GM13976 (cell line): ENCODE measurements at regions not wholly inside any gene's neighbourhood (a gene's known extent, or its start where the extent isn't known, plus 50 kb on each side); places are given as distances from the start of the nearest gene placed in this dataset.

Experiments
- DNase-seq: peaks from one replicate; pipeline ENCODE4 v3.0.0; 2012; ENCODE audit warnings: low spot score
- CTCF ChIP-seq: IDR thresholded peaks from 2 replicates; pipeline ENCODE4 v1.5.1; 2012; ENCODE audit warnings: borderline replicate concordance, mild to moderate bottlenecking; ENCODE audit not compliant: insufficient read depth; ENCODE audit errors: extremely low read depth, missing control alignments, control extremely low read depth
- in situ Hi-C: fragments of 300-500 bp; cut with MboI; formaldehyde crosslinking; loops from one replicate; pipeline ENCODE4 v1.12.0; 2022; ENCODE audit warnings: low sequenced_read_pairs, mixed read lengths, inconsistent platforms; ENCODE audit not compliant: unreplicated experiment

GRCh38 chr2:107597507-107597906 lies 229.2 kb upstream of the RGPD4 start:
- TF ChIP-seq CTCF = no peak
- no peak for DNase-seq
- in situ Hi-C loops = no loop called here

DNA sequence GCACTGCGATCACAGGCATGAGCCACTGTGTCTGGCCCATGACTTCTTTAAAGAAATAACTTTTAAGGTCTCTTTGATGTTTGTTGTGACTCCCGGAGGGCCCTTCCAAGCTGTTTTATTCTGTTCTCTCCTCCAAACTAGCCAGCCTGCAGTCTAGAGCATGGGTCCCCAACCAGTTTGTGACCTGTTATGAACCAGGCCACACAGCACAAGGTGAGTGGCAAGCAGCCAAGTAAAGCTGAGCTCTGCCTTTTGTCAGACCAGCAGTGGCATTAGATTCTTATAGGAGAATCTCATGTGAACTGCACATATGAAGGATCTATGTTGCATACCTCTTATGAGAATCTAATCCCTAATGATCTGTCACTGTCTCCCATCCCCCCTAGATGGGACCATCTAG lies 223.9 kb upstream of the RGPD4 start:
- no peak for TF ChIP-seq CTCF
- in situ Hi-C loops = no loop called here
- DNase-seq = no peak

DNA sequence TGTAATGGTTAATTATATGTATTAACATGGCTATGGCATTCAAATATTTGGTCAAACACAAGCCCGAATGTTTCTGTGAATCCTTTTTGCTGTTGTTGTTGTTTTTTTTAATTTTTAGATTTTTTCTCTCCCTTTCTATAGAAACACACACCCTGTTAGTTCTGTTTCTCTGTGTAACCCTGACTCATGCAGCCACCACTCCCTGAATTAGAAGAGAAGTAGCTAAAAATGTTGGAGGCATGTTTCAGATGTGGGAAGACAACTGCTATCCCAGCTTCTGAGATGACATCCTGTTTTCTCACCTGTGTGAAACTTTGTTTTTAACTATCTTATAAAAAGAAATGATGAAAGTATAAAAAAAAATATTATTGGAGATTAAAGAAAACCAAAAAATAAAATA lies 219.6 kb upstream of the RGPD4 start:
- no peak for TF ChIP-seq CTCF
- in situ Hi-C loops = no loop called here
- no peak for DNase-seq

DNA sequence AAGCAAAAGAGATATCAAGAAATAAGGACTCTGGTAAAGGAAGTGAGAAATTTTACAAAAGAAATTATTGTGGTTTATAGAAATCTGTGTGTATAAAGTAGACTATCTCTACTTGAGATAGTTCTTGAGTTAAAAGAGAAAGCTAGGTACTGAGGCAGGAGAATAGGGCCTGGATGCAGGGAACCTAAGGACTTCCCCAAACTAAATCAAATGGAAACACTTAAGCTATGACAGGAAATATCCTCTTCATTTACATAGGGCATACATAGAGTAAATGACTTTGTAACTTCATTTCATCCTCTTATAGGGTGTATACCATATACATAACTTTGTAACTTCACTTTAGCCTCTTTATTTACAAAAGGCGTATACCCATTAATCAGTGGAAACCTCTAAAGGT lies 219.2 kb upstream of the RGPD4 start:
- in situ Hi-C loops = no loop called here
- no peak for TF ChIP-seq CTCF

GRCh38 chr2:107615039-107615438 lies 211.7 kb upstream of the RGPD4 start:
- in situ Hi-C loops = no loop called here
- no peak for DNase-seq
- TF ChIP-seq CTCF = no peak

More for the DNA sequence above, 219.2 kb upstream of the RGPD4 start:
- no peak for DNase-seq

- TF ChIP-seq CTCF = no peak
- in situ Hi-C loops = no loop called here
- no peak for DNase-seq
Measured at GRCh38 chr2:107618769-107619168, 207.9 kb upstream of the RGPD4 start.

DNA sequence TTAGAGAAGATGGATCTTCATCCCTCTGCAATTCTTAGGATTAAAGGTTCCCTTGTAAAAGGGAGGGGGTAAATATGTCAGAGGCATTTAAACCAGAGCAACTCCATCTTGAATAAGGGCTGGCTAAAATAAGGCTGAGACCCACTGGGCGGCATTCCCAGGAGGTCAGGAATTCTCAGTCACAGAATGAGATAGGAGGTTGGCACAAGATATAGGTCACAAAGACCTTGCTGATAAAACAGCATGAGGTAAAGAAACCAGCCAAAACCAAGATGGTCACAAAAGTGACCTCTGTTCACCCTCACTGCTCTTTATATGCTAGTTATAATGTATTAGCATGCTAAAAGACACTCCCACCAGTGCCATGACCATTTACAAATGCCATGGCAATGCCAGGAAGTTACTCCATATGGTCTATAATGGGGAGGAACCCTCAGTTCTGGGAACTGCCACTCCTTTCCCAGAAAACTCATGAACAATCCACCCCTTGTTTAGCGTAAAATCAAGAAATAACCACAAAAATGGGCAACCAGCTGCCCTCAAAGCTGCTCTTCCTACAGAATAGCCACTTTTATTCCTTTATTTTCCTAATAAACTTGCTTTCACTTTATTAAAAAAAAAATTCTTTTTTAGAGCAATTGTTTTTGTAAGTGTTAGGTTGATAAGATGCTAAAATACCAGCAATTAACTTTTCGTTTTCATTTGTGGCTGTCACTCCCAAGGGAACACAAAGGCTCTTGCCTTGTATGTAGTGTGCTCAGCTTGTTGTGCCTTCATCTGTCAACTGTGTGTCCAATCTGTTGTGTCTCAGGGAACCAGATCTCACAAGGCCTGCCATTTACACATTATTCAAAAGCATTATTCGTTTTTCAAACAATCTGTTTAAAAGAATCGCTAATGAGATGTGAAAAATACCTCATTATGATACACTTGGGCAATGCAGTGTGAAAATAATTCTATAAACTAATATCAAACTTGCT lies 205.2 kb upstream of the RGPD4 start:
- no peak for DNase-seq
- in situ Hi-C loops = no loop called here
- TF ChIP-seq CTCF = no peak
